ENCODE measurements at regions not wholly inside any gene's neighbourhood (a gene's known extent, or its start where the extent isn't known, plus 50 kb on each side); places are given as distances from the start of the nearest gene placed in this dataset.

GRCh38 chr21:36639769-36640168 lies 59.1 kb upstream of the SIM2 start:
- TF ChIP-seq CTCF (IDR thresholded peaks at IDR 0.05 in 4 of 5, conservative IDR thresholded peaks at IDR 0.05 in 1 of 5) (no peak), POLR2A (IDR thresholded peaks at IDR 0.05) (no peak)
